ENCODE measurements at regions not wholly inside any gene's neighbourhood (a gene's known extent, or its start where the extent isn't known, plus 50 kb on each side); places are given as distances from the start of the nearest gene placed in this dataset.

DNA sequence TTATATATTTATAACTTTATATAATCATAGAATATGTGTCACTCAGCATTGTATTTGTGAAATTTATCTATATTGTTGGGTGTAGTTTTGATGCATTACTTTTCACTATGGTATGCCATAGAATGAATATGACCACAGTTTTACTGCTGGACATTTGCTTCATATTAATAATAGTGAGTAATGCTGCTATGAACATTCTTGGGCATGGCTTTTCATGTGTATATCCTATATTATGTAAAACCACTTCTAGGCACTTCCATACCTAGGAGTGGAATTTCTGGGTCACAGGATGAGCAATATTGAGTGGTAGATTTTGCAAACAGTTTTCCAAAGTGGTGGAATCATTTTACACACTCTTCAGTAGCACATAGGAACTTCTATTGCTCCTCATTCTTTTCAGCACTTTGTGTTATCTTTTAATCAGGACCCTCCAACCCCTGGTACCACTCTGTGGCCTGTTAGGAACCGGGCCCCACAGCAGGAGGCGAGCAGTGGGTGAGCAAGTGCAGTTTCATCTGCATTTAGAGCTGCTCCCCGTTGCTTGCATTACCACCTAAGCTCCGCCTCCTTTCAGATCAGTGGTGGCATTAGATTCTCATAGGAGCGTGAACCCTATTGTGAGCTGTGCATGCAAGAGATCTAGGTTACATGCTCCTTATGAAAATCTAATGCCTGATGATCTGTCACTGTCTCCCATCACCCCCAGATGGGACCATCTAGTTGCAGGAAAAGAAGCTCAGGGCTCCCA lies 56.0 kb upstream of the CNIH3 start:
- TF ChIP-seq, protein P1, sequence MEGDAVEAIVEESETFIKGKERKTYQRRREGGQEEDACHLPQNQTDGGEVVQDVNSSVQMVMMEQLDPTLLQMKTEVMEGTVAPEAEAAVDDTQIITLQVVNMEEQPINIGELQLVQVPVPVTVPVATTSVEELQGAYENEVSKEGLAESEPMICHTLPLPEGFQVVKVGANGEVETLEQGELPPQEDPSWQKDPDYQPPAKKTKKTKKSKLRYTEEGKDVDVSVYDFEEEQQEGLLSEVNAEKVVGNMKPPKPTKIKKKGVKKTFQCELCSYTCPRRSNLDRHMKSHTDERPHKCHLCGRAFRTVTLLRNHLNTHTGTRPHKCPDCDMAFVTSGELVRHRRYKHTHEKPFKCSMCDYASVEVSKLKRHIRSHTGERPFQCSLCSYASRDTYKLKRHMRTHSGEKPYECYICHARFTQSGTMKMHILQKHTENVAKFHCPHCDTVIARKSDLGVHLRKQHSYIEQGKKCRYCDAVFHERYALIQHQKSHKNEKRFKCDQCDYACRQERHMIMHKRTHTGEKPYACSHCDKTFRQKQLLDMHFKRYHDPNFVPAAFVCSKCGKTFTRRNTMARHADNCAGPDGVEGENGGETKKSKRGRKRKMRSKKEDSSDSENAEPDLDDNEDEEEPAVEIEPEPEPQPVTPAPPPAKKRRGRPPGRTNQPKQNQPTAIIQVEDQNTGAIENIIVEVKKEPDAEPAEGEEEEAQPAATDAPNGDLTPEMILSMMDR (IDR thresholded peaks at IDR 0.05) = no peak
- TF ChIP-seq POLR2A (IDR thresholded peaks at IDR 0.05) = no peak
